Right lobe of liver (tissue), 4 donors: ENCODE measurements at regions not wholly inside any gene's neighbourhood (a gene's known extent, or its start where the extent isn't known, plus 50 kb on each side); places are given as distances from the start of the nearest gene placed in this dataset.

ENCODE experiments used
- CTCF ChIP-seq, 4 donors: fragments of 200-600 bp in 3 of 4; fragments of 450-650 bp in 1 of 4; IDR thresholded peaks; one replicate each; pipeline versions ENCODE4 v1.5.1 to v1.8.0; 2016 to 2022; ENCODE audit warnings: antibody characterized with exemption in 4 of 4, mild to moderate bottlenecking in 2 of 4
- POLR2A ChIP-seq: fragments of 450-650 bp; IDR thresholded peaks from one replicate; pipeline ENCODE4 v1.6.1; 2017; ENCODE audit warnings: antibody characterized with exemption, mild to moderate bottlenecking
- donor health status: DM: no; HTN: no; CAD: no.
- donor health status: DM: no; HTN: no; CAD: no.
- donor health status: DM: no; HTN: yes; CAD: no.

DNA sequence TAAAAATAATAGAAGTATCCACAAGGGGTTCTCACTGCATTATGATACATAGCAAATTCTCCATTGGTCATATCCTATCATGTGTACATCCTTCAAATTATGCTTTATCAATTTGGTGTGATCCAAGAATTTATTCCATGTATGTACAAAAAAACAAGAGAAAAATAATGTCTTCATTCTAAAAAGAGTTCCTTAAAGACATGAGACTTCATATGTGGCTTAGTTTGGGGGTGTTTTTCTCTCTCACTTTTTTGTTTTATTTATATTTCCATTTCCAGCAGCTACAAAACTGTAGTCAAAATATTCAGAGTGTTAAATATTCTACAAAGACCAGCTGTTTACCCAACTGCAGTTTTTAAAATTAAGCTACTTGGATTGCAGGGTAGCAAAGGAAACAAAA, 972.0 kb downstream of the DTWD2 start:
- TF ChIP-seq CTCF (IDR thresholded peaks at IDR 0.05) (no peak), POLR2A (no peak)
